GM21447 (cell line): ENCODE measurements at regions not wholly inside any gene's neighbourhood (a gene's known extent, or its start where the extent isn't known, plus 50 kb on each side); places are given as distances from the start of the nearest gene placed in this dataset.

ENCODE experiments used
- ATAC-seq: cut with Tn5 transposase; IDR thresholded peaks from one replicate; pipeline ENCODE4 v1.9.1; 2021; ENCODE audit not compliant: unreplicated experiment

DNA sequence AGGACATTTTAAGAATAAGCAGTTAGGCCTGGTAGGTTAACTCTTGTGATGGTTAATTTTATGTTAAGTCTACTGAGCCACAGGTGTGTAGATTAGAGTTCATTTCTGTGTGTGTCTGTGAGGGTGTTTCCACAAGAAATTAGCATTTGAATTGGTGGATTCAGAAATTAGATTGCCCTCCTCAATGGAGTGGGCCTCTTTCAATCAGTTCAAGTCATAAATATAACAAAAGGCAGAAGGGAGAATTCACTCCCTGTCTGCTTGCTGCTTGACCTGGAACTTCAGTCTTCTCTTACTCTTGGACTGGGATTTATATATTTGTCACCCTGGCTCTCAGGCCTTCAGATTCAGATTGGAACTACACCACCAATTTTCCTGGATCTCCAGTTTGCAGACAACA is 55.3 kb upstream of the POM121L12 start:
- ATAC-seq = no peak

DNA sequence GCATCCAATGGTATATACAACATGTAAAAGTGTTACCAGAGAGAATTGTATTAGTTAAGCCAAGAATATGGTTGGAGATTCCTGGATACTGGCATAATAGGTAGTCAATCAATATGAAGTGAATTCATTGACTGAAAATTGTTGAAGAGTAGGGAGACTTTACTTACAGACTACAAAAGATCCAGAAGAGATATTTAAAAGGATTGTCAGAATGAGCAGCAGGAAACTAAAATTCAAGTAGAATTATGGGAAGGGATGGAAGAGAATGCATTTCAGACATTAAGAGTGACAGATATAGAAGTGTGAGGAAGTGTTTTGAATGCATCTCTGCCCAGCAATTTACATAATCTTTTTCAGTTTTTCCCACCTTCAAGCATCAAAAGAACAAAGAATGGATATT is 62.3 kb upstream of the POM121L12 start:
- no peak for ATAC-seq

DNA sequence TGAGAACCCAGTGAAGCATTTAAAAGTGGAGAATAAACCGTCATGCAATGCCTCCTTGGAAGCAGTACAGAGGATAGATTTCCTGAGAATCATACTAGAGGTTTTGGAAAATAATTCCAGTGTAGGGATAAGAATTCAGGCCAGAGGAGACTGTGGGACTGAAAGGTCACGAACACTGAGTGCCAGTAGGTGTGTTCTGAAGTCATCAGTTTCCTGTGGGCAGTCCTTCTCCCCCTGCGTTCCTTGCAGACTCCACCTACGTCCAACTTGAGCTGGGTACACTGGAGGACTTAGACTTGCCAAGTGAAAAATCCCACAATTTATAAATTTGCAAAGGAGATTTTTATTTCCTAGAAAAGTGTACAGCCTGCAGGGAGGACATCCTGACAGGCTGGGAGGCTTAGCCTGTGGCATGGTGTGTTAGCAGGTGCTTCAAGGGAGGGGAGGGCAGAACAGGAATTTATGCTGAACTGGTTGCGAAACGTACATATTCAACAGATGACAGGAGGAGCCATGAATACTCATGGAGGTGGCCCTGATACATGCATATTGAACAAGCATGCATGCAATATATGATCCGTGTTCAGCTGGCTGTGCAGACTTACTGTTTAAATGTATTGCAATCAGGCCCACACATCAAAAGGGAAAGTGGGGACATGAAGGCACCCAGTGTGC is 72.9 kb upstream of the POM121L12 start:
- ATAC-seq = no peak

DNA sequence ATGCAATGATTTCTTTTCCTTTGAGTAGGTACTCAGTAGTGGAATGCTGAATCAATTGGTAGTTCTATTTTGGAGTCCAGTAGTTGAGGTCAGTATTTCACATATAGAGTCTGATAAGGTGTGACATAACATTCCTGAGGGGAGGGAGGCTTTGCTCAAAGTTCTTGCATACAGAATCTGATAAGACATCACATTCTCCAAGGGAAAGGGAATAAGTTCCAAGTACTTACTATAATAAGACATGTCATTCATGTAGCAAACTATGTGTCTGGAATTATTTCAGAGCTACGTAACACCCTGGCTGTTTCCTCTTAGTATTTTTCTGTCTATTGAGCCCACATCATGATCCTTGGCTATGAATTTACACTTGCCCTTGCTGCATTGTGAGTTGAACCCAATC is 74.3 kb upstream of the POM121L12 start:
- no peak for ATAC-seq

DNA sequence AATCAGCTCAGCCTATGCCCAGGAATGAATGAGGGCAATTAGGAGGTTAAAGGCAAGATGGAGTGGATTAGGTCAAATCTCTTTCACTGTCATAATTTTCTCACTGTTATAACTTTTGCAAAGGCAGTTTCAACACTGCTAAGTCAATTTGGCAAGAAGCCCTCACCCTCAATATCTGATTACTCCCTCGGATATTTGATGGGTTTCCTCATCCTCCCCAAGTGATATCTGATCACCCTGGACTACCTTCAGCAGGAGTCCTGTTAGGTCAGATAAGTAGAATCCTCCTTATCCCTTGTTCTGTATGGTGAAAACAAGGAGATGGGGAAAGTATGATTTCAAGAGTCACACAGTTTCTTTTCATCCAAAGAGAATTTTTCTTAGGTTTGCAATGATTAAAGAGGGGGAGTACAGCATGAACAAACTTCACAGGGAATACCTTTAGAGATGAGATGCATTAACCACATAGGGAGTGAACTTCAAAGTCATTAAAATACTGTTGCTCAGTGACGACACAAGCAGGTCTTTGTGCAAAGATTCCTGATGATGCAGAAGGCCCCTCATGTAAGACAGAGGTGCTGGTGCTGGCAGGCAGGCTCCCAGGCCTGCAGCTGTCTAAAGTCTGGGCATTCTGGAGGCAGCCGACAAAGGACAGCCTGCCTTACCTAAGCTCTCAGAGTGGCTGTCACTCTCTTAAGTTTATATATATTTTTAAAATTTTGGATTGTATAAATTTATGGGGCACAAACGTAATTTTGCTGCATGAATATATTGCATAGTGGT is 75.4 kb upstream of the POM121L12 start:
- no peak for ATAC-seq

DNA sequence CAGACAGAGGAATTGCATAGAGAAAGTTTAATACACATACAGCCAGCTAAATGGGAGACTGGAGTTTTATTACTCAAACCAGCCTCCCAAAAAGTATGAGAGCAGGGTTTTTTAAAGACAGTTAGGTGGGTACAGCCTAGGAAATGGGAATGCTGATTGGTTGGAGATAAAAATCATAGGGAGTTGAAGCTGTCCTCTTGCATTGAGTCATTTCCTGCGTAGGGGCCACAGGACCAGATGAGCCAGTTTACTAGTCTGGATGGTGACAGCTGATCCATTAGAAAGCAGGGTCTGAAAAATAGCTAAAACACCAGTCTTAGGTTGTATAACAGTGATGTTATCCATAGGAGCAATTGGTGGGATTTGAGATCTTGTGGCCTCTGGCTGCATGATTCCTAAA is 76.1 kb upstream of the POM121L12 start:
- no peak for ATAC-seq

DNA sequence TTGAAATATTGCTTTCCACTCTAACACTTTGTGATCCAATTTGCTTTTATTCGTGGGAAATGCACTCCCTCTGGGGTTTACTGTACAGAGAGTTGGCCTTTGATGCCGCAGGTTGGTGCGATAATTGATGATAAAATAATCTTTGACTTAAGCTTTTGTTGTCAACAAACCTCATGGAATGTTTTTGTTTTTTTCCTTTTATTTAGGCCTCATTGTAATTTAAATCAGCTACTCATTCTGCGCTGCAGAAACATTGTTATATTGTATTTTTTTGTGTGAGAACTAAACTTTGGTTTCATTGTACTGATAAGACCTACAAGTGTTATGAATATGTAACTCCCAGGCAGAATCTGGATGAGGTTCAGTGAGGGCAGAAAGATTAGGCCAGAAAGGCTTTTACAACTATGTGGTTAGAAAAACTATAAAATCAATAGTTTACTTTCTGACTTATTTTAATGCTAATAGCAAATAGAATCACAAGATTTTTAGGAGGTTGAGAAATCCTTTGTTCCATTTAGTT is 76.8 kb upstream of the POM121L12 start:
- ATAC-seq = no peak

DNA sequence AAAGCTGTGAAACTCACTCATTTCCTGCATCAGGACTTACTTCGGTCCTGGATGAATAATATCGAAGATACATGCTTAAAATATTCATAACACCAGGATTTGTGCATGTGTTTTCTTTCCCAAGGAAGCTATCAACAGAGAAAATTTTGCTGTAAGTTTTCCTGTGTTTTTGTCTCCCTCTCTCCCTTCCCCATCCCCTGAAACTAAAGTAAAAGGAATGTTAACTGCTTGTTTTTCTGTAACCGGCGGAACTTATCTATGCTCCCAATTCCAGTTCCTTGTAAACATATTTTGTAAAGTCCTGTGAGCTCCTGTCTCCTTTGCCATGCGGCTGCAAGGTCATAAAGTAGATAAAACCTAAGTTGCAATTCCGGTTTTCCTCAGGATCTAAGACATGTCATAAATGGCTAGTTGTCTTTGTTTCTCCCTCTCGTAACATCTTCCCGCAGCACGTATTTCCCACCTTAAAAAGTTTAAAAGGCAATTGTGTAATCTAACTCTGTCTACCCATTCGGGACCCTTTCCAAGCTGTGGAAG is 79.0 kb upstream of the POM121L12 start:
- no peak for ATAC-seq

DNA sequence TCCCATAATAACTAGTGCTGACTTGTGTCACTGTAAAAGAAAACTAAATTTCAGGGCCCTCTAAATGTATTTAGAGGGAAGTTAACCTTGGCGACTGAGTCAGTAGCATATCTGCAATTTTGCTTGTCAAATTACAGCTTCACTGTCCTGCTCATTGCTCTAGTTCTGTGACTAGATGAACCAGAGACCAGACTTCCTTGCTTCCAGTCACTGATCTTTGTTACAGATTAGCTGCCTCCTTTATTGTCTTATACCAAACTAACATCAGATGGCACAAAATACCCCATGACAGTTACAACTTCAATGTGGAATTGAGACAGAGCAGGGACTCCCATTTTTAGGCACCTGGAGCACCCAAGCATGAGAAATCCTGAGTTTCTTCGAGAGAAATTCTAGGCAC is 79.9 kb upstream of the POM121L12 start:
- no peak for ATAC-seq

DNA sequence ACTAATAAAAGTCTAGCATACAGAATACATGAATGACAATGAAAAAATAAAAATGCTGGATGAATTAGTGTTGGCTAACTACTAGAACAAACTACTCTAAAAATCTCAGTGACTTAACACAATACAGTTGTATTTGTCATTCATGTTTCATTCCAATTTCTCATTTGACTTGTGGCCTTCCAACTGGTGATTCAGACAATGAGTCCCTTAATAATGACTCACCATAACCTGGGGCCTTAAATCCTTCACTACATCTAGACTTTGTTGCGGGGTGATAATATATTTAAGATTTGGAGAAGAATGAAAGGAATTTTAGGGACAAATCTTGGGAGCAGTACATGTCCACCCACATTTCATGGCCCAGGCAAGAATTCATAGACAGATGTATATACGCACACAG is 90.5 kb upstream of the POM121L12 start:
- no peak for ATAC-seq

DNA sequence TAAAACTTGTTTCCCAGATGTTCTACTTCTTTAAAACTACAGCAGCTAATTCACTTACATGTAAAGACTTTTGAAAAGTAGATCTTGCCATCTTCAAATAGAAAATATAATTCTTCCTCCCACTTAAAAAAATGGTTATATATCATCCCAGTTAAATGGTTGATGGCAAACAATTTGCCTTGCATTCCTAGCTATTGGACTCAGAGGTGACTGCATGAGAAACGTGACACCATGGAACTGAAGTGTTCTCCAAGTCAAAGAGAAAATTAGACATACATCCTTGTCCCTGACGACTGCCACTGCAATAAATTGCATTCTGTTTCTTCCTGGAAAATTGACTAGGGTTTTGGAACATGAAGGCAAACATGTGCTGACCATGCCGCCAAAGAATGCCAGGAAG is 95.0 kb upstream of the POM121L12 start:
- no peak for ATAC-seq

DNA sequence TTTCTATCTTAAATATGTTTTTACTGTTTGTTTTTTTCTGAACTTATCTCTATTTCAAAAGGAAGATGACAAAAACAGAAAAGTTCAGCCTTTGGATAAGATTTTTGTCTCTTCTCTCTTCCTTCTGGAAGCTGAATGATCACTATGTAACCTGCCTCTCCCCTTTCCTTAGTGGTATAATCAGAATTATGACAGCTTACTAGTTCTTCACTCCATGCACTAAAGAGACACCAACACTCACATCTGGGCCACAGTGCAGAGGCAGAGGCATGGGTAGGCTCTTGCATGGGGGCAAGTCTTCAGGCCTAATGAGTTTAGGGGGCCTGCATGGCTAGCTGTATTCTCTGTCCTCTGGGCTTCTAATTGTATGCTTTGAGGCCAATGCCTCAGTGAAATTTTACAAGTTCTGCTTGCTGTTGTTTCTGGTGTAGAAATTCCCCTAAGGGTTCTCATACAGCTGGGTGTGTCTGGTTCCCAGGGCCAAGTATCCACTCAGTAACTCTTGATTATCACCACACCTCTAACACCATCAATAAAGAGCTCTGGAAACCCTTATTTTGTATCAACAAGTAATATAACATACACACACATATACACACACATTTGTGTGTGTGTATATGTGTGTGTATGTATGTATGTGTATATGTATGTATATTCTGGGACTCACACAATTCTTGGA is 96.8 kb upstream of the POM121L12 start:
- ATAC-seq = no peak

DNA sequence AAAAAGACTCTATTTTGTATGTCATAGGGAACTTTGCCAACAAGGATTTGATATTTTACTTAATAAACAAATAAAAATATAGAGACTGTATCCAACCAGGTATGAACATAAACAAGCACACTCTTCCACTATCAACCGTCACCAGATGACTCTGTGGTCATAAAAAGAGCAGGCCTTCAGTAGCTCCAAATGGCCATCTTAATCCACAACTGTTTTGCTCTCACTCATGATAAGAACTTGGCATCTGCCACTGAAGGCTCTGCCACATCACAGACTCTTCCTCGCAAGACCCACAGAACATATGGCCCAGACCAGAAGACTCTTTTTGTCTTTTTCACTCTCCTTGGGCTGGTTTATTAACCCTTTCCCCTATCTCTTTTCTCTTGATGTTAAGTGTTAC is 98.7 kb upstream of the POM121L12 start:
- ATAC-seq = no peak

DNA sequence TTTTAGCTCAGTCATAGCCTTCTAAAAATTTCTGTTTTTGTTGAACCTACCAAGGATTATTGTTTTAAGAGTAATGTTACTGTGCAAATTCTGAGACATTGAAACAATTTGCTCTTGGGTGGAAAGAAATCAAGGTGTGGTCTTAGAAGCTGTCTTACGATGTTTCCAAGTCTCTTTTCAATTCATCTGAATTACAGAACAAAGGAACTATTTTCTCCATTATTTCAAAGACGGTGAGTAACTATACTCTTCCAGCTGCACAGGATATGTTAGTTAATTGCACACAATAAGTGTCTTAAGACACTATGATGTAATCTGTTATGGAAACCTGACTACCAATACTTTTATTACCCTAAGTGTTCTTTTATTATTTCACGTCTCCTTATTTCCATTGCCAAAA is 106.8 kb upstream of the POM121L12 start:
- no peak for ATAC-seq

DNA sequence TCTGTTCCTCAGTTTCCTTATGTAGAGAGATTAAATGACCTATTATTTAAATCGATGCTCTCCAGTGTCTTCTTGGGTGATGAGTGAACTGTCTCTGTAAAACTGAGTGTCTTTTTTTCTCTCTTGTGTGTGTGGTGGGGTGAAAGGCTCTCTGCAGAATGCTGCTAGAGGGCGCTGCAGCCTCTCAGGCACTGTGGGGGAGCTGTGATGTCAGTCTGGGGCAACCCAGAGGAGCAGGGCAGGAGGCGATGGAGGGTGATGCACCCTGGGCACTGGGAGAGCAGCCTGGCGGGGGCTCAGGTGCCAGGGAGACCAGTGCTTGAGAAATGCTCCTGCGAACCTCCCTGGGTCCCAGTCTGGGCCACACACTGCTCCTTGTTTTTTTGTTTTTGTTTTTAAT is 110.1 kb upstream of the POM121L12 start:
- ATAC-seq = no peak

DNA sequence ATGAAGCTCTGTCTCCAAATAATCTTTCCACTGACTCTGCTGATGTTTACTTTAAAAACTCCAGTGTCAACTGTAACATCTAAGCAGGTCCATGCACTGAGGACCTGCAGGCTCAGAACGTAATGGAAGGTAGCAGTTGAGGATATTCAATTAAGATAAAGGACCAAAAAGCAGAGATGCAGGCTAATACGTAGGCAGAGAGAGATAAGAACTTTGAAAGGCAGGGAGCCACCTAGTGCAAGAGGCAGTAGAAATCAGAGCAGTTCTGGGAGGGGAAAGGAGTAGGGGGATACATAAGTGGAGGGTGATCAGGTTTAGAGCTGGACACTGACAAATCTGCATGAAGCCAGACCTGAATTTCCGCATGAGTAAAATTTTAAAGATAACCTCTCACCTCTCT is 114.5 kb upstream of the POM121L12 start:
- no peak for ATAC-seq

DNA sequence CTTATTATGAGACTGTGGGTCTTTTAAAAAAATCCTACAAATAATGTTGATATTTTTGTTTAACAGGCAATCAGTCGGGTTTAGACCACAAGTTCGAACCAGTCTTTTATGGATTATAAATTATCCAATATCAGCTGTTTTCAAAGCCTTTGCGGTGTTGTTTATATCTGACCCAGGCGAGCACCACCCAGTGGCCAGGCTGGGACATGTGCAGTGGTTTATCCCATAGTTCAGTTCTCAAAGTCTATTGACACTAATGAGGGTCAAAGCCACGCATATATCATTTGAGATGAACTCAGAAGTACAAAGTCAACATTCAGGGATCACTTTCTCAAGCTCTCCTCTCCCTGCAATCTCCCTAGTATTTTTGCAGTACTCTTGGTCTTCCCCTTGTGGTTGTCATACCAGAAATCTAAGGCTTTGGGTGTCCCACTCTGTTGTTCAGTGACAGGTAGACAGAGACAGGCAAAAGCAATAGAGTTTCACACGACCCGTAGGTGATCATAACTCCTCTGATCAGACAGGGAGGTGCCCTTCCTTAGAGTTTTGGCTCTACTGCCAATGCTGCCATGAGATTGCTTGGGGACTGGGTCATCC is 117.4 kb upstream of the POM121L12 start:
- no peak for ATAC-seq

DNA sequence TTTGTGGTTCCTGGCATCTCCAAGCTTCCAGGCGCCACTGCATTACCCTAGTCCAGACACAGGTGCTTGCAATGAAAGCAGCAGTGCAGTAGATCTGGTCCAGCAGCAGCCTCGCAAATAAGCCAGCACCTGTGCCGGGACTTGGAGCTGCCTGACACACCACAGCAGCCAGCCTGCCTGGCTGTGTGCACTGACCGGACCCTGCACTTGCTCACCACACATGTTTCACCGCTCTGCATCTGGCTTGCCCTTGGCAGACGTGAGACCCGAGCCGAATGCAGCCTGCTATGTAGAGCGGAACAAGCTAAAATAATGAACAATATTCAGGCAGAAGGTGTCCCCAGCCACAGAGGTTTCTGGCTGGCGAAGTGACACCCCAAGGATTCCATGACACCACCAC is 123.6 kb upstream of the POM121L12 start:
- no peak for ATAC-seq

DNA sequence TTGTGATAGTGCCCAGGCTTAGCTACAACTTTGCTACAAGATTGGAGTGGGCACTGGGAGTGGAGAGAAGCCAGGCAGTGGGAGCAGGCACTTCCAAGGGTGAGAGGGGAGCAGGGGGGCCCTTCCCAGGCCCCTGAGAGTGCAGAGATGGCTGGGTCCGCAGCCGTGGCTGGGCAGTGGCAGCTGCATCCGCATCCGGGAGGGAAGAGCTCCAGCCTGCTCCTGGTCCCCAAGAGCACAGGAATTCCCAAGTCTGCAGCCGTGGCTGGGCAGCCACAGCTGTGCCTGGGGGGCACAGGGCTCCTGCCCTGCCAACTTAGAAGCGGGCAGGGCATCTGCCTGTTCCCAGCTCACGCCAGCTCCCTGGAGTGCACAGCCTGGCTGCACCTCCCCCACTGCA is 124.1 kb upstream of the POM121L12 start:
- no peak for ATAC-seq

DNA sequence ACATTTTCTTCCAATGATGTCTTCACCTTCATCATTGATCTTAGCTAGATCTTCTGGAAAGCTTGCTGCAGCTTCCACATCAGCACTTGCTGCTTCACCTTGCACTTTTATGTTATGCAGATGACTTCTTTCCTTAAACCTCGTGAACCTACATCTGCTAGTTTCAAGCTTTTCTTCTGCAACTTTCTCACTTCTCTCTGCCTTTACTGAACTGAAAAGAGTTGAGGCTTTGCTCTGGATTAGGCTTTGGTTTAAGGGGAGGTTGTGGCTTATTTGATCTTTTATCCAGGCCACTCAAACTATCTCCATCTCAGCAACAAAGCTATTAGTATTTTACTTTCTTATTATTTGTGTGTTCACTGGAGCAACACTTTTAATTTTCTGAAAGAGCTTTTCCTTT is 125.5 kb upstream of the POM121L12 start:
- no peak for ATAC-seq

DNA sequence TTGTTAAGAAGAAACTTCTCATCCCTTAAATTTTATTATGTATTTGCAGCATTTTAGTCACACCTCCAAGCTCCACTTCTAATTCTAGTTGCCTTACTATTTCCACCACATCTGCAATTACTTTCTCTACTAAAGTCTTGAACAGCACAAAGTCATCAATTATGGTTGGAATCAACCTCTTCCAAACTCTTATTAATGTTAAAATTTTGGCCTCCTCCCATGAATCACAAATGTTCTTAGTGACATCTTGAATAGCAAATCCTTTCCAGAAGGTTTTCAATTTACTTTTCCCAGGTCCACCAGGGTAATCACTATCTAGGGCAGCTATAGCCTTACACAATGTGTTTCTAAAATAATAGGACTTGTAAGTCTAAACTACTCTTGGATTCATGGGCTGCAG is 126.3 kb upstream of the POM121L12 start:
- ATAC-seq = no peak
